ENCODE measurements at regions not wholly inside any gene's neighbourhood (a gene's known extent, or its start where the extent isn't known, plus 50 kb on each side); places are given as distances from the start of the nearest gene placed in this dataset.

GRCh38 chr18:46204143-46204542, 100.0 kb downstream of the HAUS1 start:
- peaks cover 5% of the 10 kb centered on the region for H4K20me1 ChIP-seq (ENCODE audit: insufficient read depth, poor library complexity, severe bottlenecking)
- peaks cover 70% of the 10 kb centered on the region for H3K79me2 ChIP-seq
- no peak for TF ChIP-seq CTCF (IDR thresholded peaks at IDR 0.05; ENCODE audit: poor library complexity)
- no peak for TF ChIP-seq EZH2 (IDR thresholded peaks at IDR 0.05; ENCODE audit: borderline replicate concordance)
- TF ChIP-seq EZH2phosphoT487 (IDR thresholded peaks at IDR 0.05; ENCODE audit: low read depth, severe bottlenecking, unreplicated experiment), result no peak

GRCh38 chr18:46207985-46208384, 103.8 kb downstream of the HAUS1 start:
- H3K79me2 ChIP-seq, result peaks cover 61% of the 10 kb centered on the region
- 0% methylated on average over 1 of the region's 1 CpG for WGBS (ENCODE audit: low lambda C conversion rate, missing lambda C conversion rate)
- no peak for DNase-seq (ENCODE audit: low spot score)
- H3K27ac ChIP-seq, result no peak overlapping the region
- H2AFZ ChIP-seq, result no peak overlapping the region
- H3K4me2 ChIP-seq, result no peak overlapping the region
- no peaks in the 10 kb centered on the region for H3K27me3 ChIP-seq
- H3K9me3 ChIP-seq (ENCODE audit: low read depth), result no peaks in the 10 kb centered on the region
- TF ChIP-seq CTCF (IDR thresholded peaks at IDR 0.05; ENCODE audit: poor library complexity) (no peak), EZH2phosphoT487 (IDR thresholded peaks at IDR 0.05; ENCODE audit: low read depth, severe bottlenecking, unreplicated experiment) (no peak), EZH2 (IDR thresholded peaks at IDR 0.05; ENCODE audit: borderline replicate concordance) (no peak)
- H3K9me2 ChIP-seq (replicated peaks; ENCODE audit: insufficient read depth), result no peaks in the 10 kb centered on the region
- H3K36me3 ChIP-seq (replicated peaks; ENCODE audit: insufficient read depth, low read depth), result no peaks in the 10 kb centered on the region
- peaks cover 8% of the 10 kb centered on the region for H4K20me1 ChIP-seq (ENCODE audit: insufficient read depth, poor library complexity, severe bottlenecking)
- H3K4me1 ChIP-seq (ENCODE audit: insufficient read depth), result no peaks in the 10 kb centered on the region
- no peak overlapping the region for H3K4me3 ChIP-seq

More at GRCh38 chr18:46204143-46204542, 100.0 kb downstream of the HAUS1 start:
- H2AFZ ChIP-seq, result no peak overlapping the region
- H3K4me1 ChIP-seq (ENCODE audit: insufficient read depth), result no peaks in the 10 kb centered on the region
- no peaks in the 10 kb centered on the region for H3K9me3 ChIP-seq (ENCODE audit: low read depth)
- no peak for DNase-seq (ENCODE audit: low spot score)
- H3K27ac ChIP-seq, result no peak overlapping the region
- H3K36me3 ChIP-seq (replicated peaks; ENCODE audit: insufficient read depth, low read depth), result no peaks in the 10 kb centered on the region
- H3K4me2 ChIP-seq, result no peak overlapping the region
- H3K4me3 ChIP-seq, result no peak overlapping the region
- no peaks in the 10 kb centered on the region for H3K27me3 ChIP-seq
- no peaks in the 10 kb centered on the region for H3K9me2 ChIP-seq (replicated peaks; ENCODE audit: insufficient read depth)

GRCh38 chr18:46209161-46209560, 105.0 kb downstream of the HAUS1 start:
- Histone ChIP-seq H3K27me3 (no peaks in the 10 kb centered on the region), H3K4me2 (no peak overlapping the region), H4K20me1 (ENCODE audit: insufficient read depth, poor library complexity, severe bottlenecking) (peaks cover 6% of the 10 kb centered on the region), H3K9me2 (replicated peaks; ENCODE audit: insufficient read depth) (no peaks in the 10 kb centered on the region), H2AFZ (no peak overlapping the region), H3K4me3 (no peak overlapping the region), H3K4me1 (ENCODE audit: insufficient read depth) (no peaks in the 10 kb centered on the region), H3K36me3 (replicated peaks; ENCODE audit: insufficient read depth, low read depth) (no peaks in the 10 kb centered on the region), H3K79me2 (peaks cover 57% of the 10 kb centered on the region), H3K9me3 (ENCODE audit: low read depth) (no peaks in the 10 kb centered on the region), H3K27ac (no peak overlapping the region)
- no peak for TF ChIP-seq EZH2phosphoT487 (IDR thresholded peaks at IDR 0.05; ENCODE audit: low read depth, severe bottlenecking, unreplicated experiment)
- no peak for TF ChIP-seq EZH2 (IDR thresholded peaks at IDR 0.05; ENCODE audit: borderline replicate concordance)
- TF ChIP-seq CTCF (IDR thresholded peaks at IDR 0.05; ENCODE audit: poor library complexity), result no peak
- DNase-seq (ENCODE audit: low spot score), result no peak

GRCh38 chr18:46211816-46212215, 107.6 kb downstream of the HAUS1 start:
- no peaks in the 10 kb centered on the region for H3K4me1 ChIP-seq (ENCODE audit: insufficient read depth)
- H3K4me3 ChIP-seq, result no peak overlapping the region
- no peak overlapping the region for H3K4me2 ChIP-seq
- H3K36me3 ChIP-seq (replicated peaks; ENCODE audit: insufficient read depth, low read depth), result no peaks in the 10 kb centered on the region
- H4K20me1 ChIP-seq (ENCODE audit: insufficient read depth, poor library complexity, severe bottlenecking), result peaks cover 6% of the 10 kb centered on the region
- H3K9me3 ChIP-seq (ENCODE audit: low read depth), result no peaks in the 10 kb centered on the region
- no peaks in the 10 kb centered on the region for H3K9me2 ChIP-seq (replicated peaks; ENCODE audit: insufficient read depth)
- H3K27me3 ChIP-seq, result no peaks in the 10 kb centered on the region
- H3K79me2 ChIP-seq, result peaks cover 48% of the 10 kb centered on the region
- no peak overlapping the region for H3K27ac ChIP-seq
- no peak overlapping the region for H2AFZ ChIP-seq
- DNase-seq (ENCODE audit: low spot score), result no peak
- WGBS (ENCODE audit: low lambda C conversion rate, missing lambda C conversion rate), result 52% methylated on average over 1 of the region's 1 CpG
- TF ChIP-seq EZH2phosphoT487 (IDR thresholded peaks at IDR 0.05; ENCODE audit: low read depth, severe bottlenecking, unreplicated experiment), result no peak
- TF ChIP-seq CTCF (IDR thresholded peaks at IDR 0.05; ENCODE audit: poor library complexity), result no peak
- TF ChIP-seq EZH2 (IDR thresholded peaks at IDR 0.05; ENCODE audit: borderline replicate concordance), result no peak

All from hepatocyte (in vitro differentiated cells).